ENCODE measurements at regions not wholly inside any gene's neighbourhood (a gene's known extent, or its start where the extent isn't known, plus 50 kb on each side); places are given as distances from the start of the nearest gene placed in this dataset.
"Not testable (repeated sequence)": the region's sequence is repeated elsewhere in the genome, so short reads cannot be mapped to it uniquely, and the experiment has no call there.

DNA sequence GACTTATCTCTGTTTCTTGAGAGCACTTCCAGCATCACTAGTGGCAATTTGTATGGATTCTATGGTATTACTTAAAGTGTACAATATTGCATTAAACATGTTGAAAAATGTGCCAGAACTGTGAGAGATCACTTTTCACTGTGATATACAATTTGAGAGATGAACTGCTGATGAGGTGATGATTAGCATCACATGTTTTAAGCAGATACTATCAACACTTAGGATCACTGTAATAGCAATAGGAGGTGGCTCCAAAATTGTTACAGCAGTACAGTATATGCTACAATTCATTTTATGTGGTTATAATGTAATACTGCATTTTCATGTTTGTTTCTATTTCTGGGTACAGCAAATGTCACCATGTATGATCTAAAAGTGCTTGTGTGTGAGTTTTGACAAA lies 570.0 kb downstream of the PTPRC start:
- no peak for DNase-seq (ENCODE audit: low read depth in 3 of 3)

DNA sequence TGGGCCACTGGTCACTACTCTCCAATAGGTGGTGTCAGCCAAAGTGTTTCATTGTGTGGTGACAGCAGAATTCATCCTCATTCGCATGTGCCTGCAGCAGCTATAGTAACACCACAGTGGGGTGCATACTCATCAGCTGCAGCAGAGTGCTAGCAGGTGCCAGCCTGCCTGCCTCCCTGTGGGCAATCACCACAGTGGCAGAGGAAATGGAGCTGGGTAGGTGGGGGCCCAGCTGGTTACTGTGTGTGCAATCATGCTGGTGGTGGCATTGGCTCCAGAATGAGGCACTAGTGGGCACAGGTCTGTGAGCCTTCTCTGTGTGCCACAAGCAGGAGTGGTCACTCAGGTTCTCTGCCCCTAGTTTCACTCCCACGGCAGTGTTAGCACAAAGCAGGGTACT lies 579.2 kb downstream of the PTPRC start:
- no peak for DNase-seq (ENCODE audit: low read depth in 3 of 3)

DNA sequence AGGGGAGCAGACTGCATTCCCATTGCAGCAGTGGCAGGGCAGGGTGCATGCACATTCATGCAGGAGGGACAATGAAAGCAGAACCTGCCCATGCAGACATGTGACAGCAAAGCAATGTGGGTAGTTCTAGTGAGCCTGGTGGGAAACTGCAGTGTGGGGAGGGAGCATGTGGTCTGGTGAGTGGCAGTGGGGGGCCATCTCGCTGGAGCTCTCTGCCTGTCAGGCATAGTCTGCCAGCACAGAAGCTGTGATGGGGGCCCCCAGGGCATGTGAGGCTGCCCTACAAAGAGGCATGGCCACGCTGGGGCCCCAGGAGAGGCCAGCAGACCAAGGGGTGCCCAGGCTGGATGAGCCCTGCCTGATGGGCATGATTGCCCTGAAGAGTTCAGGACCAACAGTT lies 579.7 kb downstream of the PTPRC start:
- no peak for DNase-seq (ENCODE audit: low read depth in 3 of 3)

DNA sequence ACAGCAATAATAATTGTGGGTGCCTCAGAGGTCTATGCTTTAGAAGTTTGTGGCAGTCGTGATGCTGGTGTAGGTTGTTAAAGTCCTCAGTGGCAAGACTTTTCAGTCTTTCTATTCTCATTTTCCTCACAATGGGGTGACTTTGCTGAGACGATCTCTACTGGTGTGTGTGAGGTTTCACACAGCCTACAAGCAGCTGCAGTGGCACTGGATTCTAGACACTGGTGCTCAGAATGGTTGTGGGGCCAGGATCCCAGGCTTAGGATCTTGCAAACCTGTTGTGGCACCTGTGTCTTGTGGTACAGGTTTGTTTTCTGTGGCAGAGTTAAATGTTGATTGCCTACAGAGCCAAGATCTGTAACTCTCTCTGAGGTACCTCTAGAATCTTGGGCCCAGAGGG lies 581.2 kb downstream of the PTPRC start:
- no peak for DNase-seq (ENCODE audit: low read depth in 3 of 3)

DNA sequence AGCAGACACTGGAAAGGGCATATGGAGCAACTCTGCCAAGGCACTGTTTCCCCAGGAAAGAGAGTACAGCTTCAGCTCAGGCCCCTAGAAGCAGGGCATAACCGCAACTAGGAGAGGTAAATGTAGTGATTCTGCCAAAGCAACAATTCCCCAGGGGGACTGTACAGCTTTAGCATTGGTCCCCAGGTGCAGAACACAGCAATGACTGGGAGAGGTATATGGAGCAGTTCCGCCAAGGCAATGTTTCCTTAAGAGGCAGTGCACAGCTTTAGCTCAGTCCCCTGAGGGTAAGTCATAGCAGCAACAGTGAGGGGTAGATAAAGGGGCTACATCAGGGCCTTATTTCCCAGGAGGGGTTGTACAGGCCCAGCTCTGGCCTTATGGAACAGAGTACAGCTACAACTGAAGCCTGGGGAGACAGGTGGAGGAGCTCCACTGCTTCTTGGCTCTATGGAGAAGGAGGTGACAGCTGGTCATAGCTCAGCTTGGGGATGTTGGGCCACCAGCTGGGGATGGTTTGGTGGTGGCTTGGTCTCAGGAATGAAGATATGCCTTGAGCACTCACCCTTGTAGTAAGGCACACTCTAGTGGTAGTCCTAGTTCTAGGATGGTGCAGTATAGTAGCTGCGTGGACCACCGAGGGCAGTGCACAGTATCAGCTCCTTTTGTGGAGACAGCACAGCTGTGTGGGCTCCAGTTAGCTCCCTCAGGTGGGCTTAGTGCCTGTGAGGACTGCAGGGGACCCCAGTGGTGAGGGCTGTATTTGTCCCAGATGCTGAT lies 582.7 kb downstream of the PTPRC start:
- no peak for DNase-seq (ENCODE audit: low read depth in 3 of 3)

DNA sequence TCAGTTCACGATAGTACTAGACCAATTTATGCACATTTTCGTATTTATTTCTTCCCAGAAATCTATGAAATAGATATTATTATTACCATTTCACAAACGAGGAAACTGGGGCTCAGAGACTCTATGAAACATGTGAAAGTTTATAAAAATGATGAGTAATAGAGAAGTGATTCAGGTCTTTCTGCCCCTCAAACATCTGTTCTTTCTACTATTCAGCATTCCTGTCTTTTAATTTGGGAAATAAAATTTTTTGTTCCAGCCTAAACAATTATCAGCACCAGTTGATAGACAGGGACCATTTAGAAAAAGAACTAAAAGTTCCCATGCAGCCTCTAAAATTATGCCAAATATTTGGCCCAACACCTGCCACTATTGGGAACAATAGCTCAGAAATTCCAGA lies 585.1 kb downstream of the PTPRC start:
- no peak for DNase-seq (ENCODE audit: low read depth in 3 of 3)

DNA sequence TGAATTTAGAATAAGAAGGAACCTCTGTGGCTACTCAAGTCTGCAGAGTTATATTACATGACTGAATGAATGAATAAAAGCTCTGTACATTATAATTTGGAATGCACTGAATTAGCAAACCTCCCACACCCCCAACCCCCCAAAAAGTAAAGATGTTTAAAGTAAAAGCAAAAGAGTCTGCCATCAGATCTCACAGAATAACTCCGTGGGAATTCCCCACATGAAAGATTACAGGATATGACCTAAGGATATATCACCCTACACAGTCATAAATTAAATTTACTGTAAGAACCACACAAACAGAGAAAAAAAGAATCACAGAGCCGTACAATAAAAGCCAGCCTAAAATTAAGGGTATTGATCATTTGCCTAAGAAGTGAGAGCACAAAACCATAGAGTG lies 587.3 kb downstream of the PTPRC start:
- peak in 1 of 3 donors; percentile 31 for DNase-seq (ENCODE audit: low read depth in 3 of 3)

DNA sequence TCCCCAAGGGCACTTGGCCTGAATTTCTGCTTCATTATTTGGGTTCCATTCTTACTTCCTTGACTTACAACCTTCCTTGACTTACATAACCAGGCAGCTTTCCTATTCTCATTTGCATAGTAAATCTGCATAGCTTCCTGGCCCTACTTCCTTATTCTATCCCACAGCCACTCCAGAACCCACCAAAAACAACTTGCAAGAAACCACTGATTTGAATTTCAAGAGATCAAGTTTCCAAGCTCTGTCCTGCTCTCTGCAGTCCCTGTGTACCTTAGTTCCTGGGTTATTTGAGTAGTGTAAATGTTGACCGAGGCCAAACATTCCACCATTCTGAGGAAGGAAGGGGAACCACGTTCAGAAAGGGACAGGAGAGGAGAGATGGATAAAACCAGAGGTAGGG lies 603.3 kb downstream of the PTPRC start:
- no peak for DNase-seq (ENCODE audit: low read depth in 3 of 3)

DNA sequence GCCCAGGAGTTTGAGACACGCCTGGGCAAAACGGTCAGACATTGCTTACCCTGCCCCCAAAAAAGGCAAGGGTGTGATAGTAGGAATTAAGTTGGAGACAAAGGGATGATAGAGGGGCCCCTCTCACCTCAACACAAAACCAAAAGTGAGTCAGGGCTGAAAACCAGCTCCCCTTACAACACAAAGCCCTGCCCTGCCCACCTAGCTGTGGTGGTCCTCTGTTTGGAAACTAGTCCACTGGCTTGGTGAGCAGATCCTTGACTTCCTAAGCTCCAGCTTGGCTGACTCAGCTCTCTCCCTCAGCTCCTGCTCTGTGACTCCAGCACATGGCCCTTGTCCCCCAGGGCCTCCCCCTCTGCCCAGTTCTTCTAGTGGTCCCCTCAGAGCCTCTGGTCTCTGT lies 603.8 kb downstream of the PTPRC start:
- no peak for DNase-seq (ENCODE audit: low read depth in 3 of 3)

DNA sequence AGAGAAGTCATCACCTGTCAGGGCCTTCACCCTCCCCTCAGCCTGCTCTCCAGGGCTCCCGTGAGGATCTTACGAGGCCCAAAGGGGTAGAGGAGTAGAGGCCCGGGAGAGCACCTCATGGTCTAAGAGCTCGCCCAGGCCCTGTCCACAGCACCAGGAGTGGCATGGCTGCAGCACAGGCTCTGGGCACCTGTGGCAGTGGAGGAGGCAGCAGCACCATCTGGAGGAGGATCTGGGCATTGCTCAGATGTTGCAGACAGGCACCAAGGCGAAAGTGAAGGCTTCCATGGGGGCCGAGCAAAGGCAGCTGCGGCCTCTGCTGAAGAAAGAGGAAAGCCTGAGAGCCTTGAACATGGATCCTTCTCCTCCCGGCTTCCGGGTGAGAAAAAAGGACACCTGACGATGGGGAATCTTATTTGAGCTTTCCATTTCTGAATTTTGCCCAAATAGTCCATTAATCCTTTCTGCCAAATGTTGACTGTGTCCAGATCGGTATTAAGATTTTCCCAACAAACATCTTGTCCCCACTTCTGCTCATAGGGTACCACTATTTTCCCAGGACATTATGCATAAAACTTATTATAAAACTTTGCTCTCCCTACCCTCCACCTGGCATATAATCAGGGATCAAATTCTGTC lies 604.7 kb downstream of the PTPRC start:
- DNase-seq (ENCODE audit: low read depth in 3 of 3) = peak; percentile 49 to 62 (median 52)

DNA sequence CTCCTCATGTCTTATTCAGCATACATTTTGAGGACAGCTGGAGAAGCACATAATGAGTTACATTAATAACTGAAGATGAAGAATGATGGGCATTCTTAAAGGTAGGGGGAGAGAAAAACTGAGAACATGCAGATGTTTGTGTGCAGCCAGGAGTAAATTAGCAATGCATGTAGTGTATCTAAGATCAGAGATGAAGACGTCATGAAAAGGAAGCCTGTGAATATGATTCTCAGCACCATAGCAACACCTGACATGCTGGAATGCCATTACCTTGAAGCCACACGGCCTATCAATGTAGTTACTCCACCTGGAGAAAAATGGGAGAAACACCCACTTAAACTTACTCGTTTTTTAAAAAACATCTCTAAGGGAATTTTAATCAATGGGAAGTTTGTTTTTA lies 607.1 kb downstream of the PTPRC start:
- no peak for DNase-seq (ENCODE audit: low read depth in 3 of 3)

DNA sequence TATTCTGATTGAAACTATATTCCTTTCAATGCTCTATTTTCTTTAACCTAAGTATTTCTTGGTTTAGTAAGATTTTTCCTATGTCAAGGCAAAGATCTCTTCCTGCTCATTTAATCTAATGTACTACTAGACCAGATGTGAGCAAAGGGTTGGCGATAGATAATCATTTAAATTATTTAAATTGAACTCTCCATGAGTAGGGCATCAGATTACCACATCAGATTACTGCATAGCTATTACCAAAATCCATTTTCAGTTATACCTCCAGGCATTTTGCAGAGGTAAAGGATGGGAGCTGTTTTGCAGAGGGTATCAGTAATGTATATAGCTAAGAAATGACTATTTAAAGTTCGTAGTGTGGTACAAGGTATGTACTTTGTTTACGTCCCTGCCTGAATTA lies 607.9 kb downstream of the PTPRC start:
- DNase-seq (ENCODE audit: low read depth in 3 of 3) = no peak

DNA sequence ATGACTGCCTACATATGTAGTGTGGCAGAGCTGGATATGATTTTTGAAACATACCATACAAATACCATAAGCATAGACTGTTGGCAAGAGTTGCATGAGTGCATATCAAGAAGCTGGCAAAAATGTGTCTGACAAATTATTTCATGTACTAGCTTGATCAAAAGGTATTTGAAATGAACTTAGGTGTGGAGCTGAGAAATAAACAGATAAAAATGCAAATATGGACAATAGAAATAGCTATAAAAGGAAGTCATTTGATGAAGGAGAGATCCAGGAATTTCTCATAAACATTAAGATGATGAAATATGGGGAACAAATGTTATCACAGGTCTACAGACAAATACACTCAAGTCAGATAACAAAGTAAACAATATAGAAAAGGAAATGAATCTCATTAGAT lies 609.1 kb downstream of the PTPRC start:
- DNase-seq (ENCODE audit: low read depth in 3 of 3) = no peak

DNA sequence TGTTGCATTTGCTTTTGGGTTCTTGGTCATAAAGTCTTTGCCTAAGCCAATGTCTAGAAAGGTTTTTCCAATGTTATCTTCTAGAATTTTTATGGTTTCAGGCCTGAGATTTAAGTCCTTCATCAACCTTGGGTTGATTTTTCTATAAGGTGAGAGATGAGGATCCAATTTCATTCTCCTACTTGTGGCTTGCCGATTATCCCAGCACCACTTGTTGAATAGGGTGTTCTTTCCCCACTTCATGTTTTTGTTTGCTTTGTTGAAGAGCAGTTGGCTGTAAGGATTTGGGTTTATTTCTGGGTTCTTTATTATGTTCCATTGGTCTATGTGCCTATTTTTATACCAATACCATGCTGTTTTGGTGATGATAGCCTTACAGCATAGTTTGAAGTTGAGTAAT lies 615.2 kb downstream of the PTPRC start:
- DNase-seq (ENCODE audit: low read depth in 3 of 3) = not testable (repeated sequence)

DNA sequence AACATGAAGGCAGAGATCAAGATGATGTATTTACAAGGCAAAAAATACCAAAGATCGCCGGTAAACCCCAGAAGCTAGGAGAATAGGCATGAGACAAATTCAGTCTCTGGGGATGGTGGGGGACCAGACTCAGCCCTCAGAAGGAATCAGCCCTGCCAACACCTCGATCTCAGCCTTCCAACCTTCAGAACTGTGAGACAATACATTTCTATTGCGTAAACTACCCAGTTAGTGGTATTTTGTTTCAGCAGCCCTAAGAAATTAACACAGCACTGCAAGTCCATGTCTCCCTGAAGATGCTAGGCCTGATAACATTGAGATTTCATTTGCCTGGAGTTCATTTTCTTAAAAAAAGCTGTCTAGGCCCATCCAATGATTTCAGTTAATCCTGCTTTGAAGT lies 622.5 kb downstream of the PTPRC start:
- DNase-seq (ENCODE audit: low read depth in 3 of 3) = no peak

DNA sequence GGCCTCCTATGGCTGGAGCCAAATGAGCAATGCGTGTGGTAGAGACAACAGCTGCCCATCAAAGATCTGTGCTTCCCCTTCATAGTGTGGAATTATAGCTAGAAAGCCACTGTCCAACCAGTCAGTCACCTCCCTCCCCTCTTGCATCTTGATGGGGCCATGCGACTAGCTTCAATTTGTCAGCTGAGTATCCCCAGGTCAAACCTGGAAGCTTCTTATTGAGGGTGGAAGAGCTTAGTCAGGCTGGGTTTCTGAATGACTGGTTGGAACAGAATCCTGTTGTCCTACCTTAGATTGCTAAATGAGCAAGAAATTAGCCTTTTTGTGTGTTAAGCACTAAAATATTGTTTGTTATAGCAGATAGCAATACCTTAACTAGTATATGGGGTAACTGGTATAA lies 625.4 kb downstream of the PTPRC start:
- no peak for DNase-seq (ENCODE audit: low read depth in 3 of 3)

DNA sequence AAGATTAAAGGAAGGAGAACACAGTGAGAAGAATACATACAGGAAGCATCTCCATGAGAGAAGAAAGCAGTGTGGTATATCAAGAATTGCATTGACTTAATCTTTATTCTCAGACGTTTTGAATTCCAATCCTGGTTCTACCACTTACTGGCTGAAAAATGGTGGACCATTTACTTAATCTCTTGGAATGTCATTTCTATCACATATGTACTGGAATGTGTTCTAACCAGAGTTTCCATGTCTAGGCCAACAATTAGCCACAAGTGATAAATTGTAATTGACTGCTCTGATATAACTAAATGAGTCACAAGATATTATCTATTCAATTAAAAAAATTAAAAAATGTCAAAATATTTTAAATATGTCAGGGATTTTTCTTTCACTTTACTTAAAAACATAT lies 626.1 kb downstream of the PTPRC start:
- no peak for DNase-seq (ENCODE audit: low read depth in 3 of 3)

DNA sequence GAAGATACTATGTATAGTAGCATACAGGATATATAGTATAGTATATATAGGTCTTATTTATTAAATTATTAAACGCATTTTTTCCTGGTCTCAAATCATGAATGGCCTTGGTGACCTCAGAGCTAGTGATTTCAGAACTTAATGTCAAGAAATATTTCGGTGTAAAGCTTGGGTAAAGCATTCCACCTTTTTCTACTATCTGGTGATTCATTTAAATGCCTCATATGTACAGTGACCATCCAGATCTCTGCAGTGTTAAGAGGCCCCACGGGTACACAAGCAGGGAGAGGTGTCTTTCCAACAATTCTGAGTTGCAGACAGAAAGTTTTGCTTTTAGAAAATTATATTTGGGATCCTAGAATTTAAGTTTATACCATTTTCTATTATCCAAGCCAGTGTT lies 626.5 kb downstream of the PTPRC start:
- DNase-seq (ENCODE audit: low read depth in 3 of 3) = no peak

DNA sequence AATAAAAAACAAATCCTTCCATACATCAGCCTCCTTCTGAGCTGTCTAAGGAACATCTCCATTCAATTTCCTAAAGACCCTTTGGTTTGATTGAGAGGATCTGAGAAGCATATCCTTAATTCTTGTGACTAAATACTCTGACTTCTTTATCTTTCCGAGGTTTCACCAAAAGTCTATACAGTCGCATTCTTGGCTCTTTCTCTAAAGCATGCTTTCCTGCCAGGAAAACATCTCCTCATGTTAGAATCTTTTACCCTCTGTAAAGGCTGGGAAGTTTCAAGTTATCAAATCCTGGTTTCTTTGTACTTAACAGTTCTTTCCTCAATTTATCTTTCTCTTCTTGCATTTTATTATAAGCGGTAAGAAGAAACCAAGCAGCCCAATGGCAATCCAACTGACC lies 630.4 kb downstream of the PTPRC start:
- DNase-seq (ENCODE audit: low read depth in 3 of 3) = no peak

DNA sequence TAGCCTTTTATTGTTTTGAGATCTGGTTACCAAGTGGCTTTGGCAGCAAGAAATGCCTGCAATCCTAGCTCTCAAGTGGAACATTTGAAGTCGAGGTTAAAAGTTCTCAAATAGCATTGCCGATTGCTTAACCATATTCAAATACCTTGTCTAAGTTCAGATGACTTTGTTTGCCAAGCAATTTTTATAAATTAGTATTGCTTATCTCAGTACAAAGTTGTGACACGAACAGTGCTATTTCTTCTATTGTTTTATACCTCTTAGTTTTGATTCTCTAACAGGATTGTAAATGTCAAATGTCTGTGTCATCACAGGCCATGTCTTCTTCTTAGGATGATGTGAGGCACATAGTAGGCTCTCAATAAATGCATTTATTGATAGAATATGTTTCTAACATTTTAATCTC lies 633.3 kb downstream of the PTPRC start:
- DNase-seq (ENCODE audit: low read depth in 3 of 3) = no peak

DNA sequence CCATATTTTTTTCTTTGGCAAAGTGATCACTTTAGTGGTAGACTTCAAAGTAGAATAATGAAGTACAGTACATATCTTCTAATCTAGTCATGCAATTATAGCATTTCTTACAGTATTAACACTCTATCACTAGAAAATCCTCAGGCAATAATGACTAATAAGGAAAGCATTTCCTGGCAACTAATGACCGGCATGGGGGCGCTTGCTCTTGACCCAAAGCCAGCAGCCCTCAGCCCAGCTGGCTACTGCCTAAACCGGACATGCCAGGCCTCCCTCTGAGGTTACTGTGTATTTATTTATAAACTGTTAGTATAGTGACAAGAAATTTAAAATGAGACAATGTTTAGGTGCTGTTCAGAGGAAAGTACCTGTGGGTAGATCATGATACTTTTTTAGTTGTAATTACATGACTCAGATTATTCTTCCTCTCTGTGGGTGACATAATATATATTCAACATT lies 633.8 kb downstream of the PTPRC start:
- DNase-seq (ENCODE audit: low read depth in 3 of 3) = no peak

DNA sequence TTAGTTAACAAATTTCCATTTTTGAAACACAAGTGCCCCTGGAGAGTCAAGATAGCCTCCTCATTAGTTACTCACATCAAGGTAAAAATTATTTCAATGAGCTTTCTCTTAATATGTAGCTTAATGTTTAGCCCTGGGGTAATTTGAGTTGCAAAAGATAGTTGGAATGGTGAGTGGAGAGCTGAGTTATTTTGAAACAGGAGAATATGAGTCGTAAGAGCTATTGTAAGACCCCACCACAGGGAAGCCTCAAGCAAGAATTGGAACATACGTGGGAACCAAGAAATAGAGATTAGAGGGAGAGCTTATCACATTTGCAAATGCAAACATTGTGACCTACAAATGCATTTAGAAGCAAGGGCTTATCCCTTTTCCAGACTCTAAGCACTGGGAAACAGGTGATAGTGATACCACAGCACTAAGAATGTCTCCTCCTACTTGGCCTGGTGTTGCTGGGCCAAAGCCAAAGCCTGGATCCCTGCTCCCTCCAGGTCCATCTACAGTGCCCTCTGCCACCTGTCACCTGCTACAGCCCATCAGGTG lies 635.1 kb downstream of the PTPRC start:
- DNase-seq (ENCODE audit: low read depth in 3 of 3) = no peak

DNA sequence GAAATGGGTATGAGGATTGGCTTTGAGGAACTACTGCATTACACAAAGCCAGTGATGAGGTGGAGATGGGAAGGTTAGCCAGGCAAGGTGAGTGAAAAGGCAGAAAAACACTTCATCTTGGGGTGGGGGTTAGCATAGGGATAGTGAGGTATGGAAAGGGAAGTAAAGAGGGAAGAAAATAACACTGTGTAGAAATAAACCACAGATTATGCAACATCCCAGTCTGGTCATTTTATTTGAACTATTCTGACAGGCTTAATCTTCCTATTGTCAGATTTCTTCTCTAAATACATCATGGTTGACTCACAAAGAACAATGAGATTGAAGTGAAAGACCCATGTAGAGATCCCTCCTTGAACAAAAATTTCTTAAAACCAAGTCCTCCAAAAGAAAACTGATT lies 640.2 kb downstream of the PTPRC start:
- DNase-seq (ENCODE audit: low read depth in 3 of 3) = no peak
